ENCODE measurements at regions not wholly inside any gene's neighbourhood (a gene's known extent, or its start where the extent isn't known, plus 50 kb on each side); places are given as distances from the start of the nearest gene placed in this dataset.
A peak's percentile ranks its signal among the peaks of the same experiment; 100 is the strongest.
"Not testable (repeated sequence)": the region's sequence is repeated elsewhere in the genome, so short reads cannot be mapped to it uniquely, and the experiment has no call there.

DNA sequence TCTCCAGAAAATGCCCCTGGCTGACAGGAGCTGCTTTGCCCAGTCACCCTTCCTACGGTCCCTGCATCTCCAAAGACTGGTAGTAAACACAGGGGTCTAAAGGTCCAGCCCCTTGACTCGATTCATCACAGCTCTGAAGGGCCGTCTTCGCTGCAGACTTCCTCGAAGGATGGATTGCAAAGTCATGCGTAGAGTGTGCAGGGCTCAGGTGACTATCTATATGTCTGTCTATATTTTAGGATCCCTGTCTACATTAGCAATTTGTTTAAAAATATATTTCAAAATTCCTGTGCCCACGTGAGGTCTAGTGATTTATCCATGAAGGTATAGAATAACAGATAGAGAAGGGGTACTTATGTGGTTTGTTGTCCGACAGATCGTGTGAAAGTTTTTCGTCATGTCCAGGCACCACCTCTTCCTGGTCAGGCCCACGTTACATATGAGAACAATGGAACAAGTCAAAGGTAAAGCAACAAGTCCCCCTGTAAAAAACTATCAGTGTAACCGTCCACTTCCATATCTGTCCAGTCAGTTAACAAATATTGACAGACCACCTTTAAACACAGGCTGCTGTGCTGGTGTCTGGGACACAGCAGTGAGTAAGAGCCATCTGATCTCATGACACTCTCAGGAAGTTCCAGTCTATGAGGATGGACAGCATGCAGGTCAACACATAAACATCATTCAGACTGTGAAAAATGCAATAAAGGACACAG lies 127.7 kb upstream of the SULF2 start (continued):
- TF ChIP-seq GABPA (IDR thresholded peaks at IDR 0.05; ENCODE audit: low read depth, low read length), result not testable (repeated sequence)
- TF ChIP-seq GABPA (CRISPR knock-in tag; IDR thresholded peaks at IDR 0.05; ENCODE audit: low read depth) (peak; percentile 68), MAFF (IDR thresholded peaks at IDR 0.05; ENCODE audit: low read depth, low read length) (peak; percentile 68), BHLHE40 (IDR thresholded peaks at IDR 0.05; ENCODE audit: low read length) (peak; percentile 86), SPEN (CRISPR knock-in tag; IDR thresholded peaks at IDR 0.05; ENCODE audit: low read depth) (peak; percentile 75; the same call in 1 of the 2 replicates), AKAP8 (CRISPR knock-in tag; IDR thresholded peaks at IDR 0.05) (peak; percentile 48; the same call in 1 of the 2 replicates), MIXL1 (CRISPR knock-in tag; IDR thresholded peaks at IDR 0.05) (peak; percentile 92), NFYC (CRISPR knock-in tag; IDR thresholded peaks at IDR 0.05) (peak; percentile 29; the same call in 1 of the 2 replicates), ZFP36L1 (CRISPR knock-in tag; IDR thresholded peaks at IDR 0.05) (peak; percentile 90; the same call in 1 of the 2 replicates), ZNF589 (CRISPR knock-in tag; conservative IDR thresholded peaks at IDR 0.05) (0 out of 2 replicates have a peak, but pooled peaks have one; percentile 66), ZNF350 (CRISPR knock-in tag; IDR thresholded peaks at IDR 0.05; ENCODE audit: borderline replicate concordance, low read depth) (0 out of 2 replicates have a peak, but pooled peaks have one; percentile 21), HOXA3 (CRISPR knock-in tag; IDR thresholded peaks at IDR 0.05) (peak; percentile 33; the same call in 1 of the 2 replicates), ZBTB20 (CRISPR knock-in tag; IDR thresholded peaks at IDR 0.05; ENCODE audit: borderline replicate concordance, low read depth) (0 out of 2 replicates have a peak, but pooled peaks have one; percentile 44), MEF2D (CRISPR knock-in tag; IDR thresholded peaks at IDR 0.05) (peak; percentile 91), PITX1 (CRISPR knock-in tag; IDR thresholded peaks at IDR 0.05) (peak; percentile 76), THAP11 (CRISPR knock-in tag; IDR thresholded peaks at IDR 0.05) (0 out of 2 replicates have a peak, but pooled peaks have one; percentile 31), DNMT3B (CRISPR knock-in tag; conservative IDR thresholded peaks at IDR 0.05) (0 out of 2 replicates have a peak, but pooled peaks have one; percentile 35), NR2C2 (CRISPR knock-in tag; IDR thresholded peaks at IDR 0.05; ENCODE audit: borderline replicate concordance) (peak; percentile 46; the same call in 1 of the 2 replicates), SAP130 (CRISPR knock-in tag; IDR thresholded peaks at IDR 0.05; ENCODE audit: low read depth) (peak; percentile 97), ZFP1 (CRISPR knock-in tag; IDR thresholded peaks at IDR 0.05) (peak; percentile 68; the same call in 1 of the 2 replicates)
- TF ChIP-seq, protein P1, sequence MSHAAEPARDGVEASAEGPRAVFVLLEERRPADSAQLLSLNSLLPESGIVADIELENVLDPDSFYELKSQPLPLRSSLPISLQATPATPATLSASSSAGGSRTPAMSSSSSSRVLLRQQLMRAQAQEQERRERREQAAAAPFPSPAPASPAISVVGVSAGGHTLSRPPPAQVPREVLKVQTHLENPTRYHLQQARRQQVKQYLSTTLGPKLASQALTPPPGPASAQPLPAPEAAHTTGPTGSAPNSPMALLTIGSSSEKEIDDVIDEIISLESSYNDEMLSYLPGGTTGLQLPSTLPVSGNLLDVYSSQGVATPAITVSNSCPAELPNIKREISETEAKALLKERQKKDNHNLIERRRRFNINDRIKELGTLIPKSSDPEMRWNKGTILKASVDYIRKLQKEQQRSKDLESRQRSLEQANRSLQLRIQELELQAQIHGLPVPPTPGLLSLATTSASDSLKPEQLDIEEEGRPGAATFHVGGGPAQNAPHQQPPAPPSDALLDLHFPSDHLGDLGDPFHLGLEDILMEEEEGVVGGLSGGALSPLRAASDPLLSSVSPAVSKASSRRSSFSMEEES (CRISPR knock-in tag; IDR thresholded peaks at IDR 0.05), result peak; percentile 99
- TF ChIP-seq, protein P2, sequence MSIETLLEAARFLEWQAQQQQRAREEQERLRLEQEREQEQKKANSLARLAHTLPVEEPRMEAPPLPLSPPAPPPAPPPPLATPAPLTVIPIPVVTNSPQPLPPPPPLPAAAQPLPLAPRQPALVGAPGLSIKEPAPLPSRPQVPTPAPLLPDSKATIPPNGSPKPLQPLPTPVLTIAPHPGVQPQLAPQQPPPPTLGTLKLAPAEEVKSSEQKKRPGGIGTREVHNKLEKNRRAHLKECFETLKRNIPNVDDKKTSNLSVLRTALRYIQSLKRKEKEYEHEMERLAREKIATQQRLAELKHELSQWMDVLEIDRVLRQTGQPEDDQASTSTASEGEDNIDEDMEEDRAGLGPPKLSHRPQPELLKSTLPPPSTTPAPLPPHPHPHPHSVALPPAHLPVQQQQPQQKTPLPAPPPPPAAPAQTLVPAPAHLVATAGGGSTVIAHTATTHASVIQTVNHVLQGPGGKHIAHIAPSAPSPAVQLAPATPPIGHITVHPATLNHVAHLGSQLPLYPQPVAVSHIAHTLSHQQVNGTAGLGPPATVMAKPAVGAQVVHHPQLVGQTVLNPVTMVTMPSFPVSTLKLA (IDR thresholded peaks at IDR 0.05), result peak; percentile 39; the same call in 1 of the 2 replicates
- TF ChIP-seq, protein P3, sequence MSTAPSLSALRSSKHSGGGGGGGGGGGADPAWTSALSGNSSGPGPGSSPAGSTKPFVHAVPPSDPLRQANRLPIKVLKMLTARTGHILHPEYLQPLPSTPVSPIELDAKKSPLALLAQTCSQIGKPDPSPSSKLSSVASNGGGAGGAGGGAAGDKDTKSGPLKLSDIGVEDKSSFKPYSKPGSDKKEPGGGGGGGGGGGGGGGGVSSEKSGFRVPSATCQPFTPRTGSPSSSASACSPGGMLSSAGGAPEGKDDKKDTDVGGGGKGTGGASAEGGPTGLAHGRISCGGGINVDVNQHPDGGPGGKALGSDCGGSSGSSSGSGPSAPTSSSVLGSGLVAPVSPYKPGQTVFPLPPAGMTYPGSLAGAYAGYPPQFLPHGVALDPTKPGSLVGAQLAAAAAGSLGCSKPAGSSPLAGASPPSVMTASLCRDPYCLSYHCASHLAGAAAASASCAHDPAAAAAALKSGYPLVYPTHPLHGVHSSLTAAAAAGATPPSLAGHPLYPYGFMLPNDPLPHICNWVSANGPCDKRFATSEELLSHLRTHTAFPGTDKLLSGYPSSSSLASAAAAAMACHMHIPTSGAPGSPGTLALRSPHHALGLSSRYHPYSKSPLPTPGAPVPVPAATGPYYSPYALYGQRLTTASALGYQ (CRISPR knock-in tag; IDR thresholded peaks at IDR 0.05), result peak; percentile 91
